SK-N-MC (cell line): ENCODE measurements at regions not wholly inside any gene's neighbourhood (a gene's known extent, or its start where the extent isn't known, plus 50 kb on each side); places are given as distances from the start of the nearest gene placed in this dataset.

Source experiments
- EZH2 ChIP-seq: fragments of 200-600 bp; sonication (generic); IDR thresholded peaks from one replicate; pipeline ENCODE4 v1.6.1; 2017; ENCODE audit warnings: antibody characterized with exemption
- POLR2AphosphoS5 ChIP-seq: IDR thresholded peaks from 2 replicates; pipeline ENCODE4 v1.6.1; 2012; ENCODE audit warnings: mild to moderate bottlenecking, low read depth, low read length, borderline replicate concordance

- no peak for TF ChIP-seq POLR2AphosphoS5
- TF ChIP-seq EZH2: no peak
These were observed 416.3 kb downstream of the SHANK2 start for GRCh38 chr11:70836071-70836470.
